ENCODE measurements at regions not wholly inside any gene's neighbourhood (a gene's known extent, or its start where the extent isn't known, plus 50 kb on each side); places are given as distances from the start of the nearest gene placed in this dataset.

- no CpG with 5 or more reads among the region's 8 CpGs for WGBS (ENCODE audit: extremely low coverage, insufficient read length, low lambda C conversion rate)
- peaks cover 5 to 8% of the 10 kb centered on the region in 2 experiments for H3K4me1 Mint-ChIP-seq
Measured at GRCh38 chr9:135008416-135008815, 79.1 kb upstream of the OLFM1 start.

More at GRCh38 chr9:135008416-135008815, 79.1 kb upstream of the OLFM1 start:
- Mint-ChIP-seq H3K27me3 (ENCODE audit: low read depth) (no peaks in the 10 kb centered on the region; the same call in 1 of the 2 replicates), H3K9me3 (peaks cover 11 to 14% of the 10 kb centered on the region in 2 experiments; a peak in 4 of 5 replicates), H3K4me3 (no peak overlapping the region), H3K36me3 (ENCODE audit: insufficient read depth in 1 of 3, low read depth in 3 of 3) (peaks cover 0 to 3% (median 0%) of the 10 kb centered on the region in 3 experiments; a peak in 1 of 7 replicates), H3K27ac (peak overlapping the region in 1 of 3 experiments; percentile 59; a peak in 2 of 7 replicates)
- DNase-seq: no peak
- Histone ChIP-seq H3K27ac (ENCODE audit: insufficient read length, low read depth, low read length) (no peak overlapping the region), H3K9ac (ENCODE audit: extremely low read depth, insufficient read length, low read length) (no peak overlapping the region), H3K23ac (ENCODE audit: insufficient read length, low read depth, low read length) (no peak overlapping the region), H3K23me2 (ENCODE audit: insufficient read length, low read depth, low read length, poor library complexity, severe bottlenecking) (no peaks in the 10 kb centered on the region), H3K27me3 (ENCODE audit: insufficient read depth, low read length) (no peaks in the 10 kb centered on the region), H3K56ac (ENCODE audit: insufficient read length, low read depth, low read length) (no peak overlapping the region), H4K5ac (ENCODE audit: insufficient read length, low read depth, low read length) (no peak overlapping the region), H2BK5ac (ENCODE audit: insufficient read length, low read length) (no peak overlapping the region), H2AFZ (ENCODE audit: low read length) (no peak overlapping the region), H3K14ac (ENCODE audit: insufficient read depth, low read length) (no peak overlapping the region), H3K18ac (ENCODE audit: insufficient read length, low read depth, low read length) (no peak overlapping the region), H2BK15ac (ENCODE audit: low read depth, low read length) (no peak overlapping the region), H4K20me1 (ENCODE audit: control insufficient read depth, insufficient read depth, insufficient read length) (no peaks in the 10 kb centered on the region), H3K4me1 (ENCODE audit: insufficient read depth, low read length) (0 out of 2 replicates have a peak, but pooled peaks cover 3% of the 10 kb centered on the region), H3K79me2 (ENCODE audit: insufficient read depth, low read length) (no peaks in the 10 kb centered on the region), H3K4ac (ENCODE audit: low read depth, low read length) (no peak overlapping the region), H4K91ac (ENCODE audit: insufficient read length, low read depth, low read length) (no peak overlapping the region), H2BK20ac (ENCODE audit: low read depth, low read length, poor library complexity, severe bottlenecking) (no peak overlapping the region), H3K79me1 (ENCODE audit: insufficient read depth, low read depth, low read length, poor library complexity, severe bottlenecking) (no peaks in the 10 kb centered on the region), H3T11ph (ENCODE audit: low read length) (no peak overlapping the region), H2AK5ac (ENCODE audit: insufficient read length, low read length) (no peak overlapping the region), H2BK12ac (ENCODE audit: insufficient read length, low read depth, low read length) (no peak overlapping the region), H3K4me2 (ENCODE audit: insufficient read depth, insufficient read length, low read length) (no peak overlapping the region), H2BK120ac (ENCODE audit: low read depth, low read length, poor library complexity, severe bottlenecking) (no peak overlapping the region), H4K8ac (replicated peaks; ENCODE audit: insufficient read length, low read depth, low read length) (no peak overlapping the region), H3K9me3 (ENCODE audit: control insufficient read depth, low read depth, low read length) (no peaks in the 10 kb centered on the region)
- TF ChIP-seq, protein P1, sequence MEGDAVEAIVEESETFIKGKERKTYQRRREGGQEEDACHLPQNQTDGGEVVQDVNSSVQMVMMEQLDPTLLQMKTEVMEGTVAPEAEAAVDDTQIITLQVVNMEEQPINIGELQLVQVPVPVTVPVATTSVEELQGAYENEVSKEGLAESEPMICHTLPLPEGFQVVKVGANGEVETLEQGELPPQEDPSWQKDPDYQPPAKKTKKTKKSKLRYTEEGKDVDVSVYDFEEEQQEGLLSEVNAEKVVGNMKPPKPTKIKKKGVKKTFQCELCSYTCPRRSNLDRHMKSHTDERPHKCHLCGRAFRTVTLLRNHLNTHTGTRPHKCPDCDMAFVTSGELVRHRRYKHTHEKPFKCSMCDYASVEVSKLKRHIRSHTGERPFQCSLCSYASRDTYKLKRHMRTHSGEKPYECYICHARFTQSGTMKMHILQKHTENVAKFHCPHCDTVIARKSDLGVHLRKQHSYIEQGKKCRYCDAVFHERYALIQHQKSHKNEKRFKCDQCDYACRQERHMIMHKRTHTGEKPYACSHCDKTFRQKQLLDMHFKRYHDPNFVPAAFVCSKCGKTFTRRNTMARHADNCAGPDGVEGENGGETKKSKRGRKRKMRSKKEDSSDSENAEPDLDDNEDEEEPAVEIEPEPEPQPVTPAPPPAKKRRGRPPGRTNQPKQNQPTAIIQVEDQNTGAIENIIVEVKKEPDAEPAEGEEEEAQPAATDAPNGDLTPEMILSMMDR (conservative IDR thresholded peaks at IDR 0.05): no peak

Measured in H9 (cell line).